ENCODE measurements at regions not wholly inside any gene's neighbourhood (a gene's known extent, or its start where the extent isn't known, plus 50 kb on each side); places are given as distances from the start of the nearest gene placed in this dataset.

DNA sequence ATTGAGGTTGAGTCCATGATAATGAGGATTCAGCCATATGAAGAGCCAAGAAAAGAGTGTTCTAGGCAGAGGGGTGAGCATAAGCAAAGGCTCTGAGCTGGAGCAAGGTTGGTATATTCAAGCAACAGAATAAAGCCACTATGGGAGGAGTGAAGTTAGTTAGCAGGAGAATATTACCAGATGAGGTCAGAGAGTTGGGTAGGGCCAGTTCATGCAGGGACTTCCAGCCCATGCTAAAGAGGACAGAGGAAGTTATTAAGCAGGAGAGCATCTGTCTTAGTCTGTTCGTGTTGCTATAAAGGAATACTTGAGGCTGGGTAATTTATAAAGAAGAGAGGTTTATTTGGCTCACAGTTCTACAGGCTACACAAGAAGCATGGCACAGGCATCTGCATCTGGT is 57.1 kb upstream of the ATG10 start:
- ChIA-PET POLR2A (no interaction called here), CTCF (no interaction called here)
- TF ChIP-seq, protein P1, sequence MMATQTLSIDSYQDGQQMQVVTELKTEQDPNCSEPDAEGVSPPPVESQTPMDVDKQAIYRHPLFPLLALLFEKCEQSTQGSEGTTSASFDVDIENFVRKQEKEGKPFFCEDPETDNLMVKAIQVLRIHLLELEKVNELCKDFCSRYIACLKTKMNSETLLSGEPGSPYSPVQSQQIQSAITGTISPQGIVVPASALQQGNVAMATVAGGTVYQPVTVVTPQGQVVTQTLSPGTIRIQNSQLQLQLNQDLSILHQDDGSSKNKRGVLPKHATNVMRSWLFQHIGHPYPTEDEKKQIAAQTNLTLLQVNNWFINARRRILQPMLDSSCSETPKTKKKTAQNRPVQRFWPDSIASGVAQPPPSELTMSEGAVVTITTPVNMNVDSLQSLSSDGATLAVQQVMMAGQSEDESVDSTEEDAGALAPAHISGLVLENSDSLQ (IDR thresholded peaks at IDR 0.05), result no peak
- TF ChIP-seq FOXA1 (IDR thresholded peaks at IDR 0.05), result no peak
- TF ChIP-seq ELF4 (IDR thresholded peaks at IDR 0.05), result no peak
- no peak for TF ChIP-seq SUZ12 (IDR thresholded peaks at IDR 0.05)
- no peak for TF ChIP-seq L3MBTL2 (conservative IDR thresholded peaks at IDR 0.05)
- no peak for TF ChIP-seq FOXK2 (IDR thresholded peaks at IDR 0.05)
- DNase-seq (ENCODE audit: extremely low spot score), result no peak

DNA sequence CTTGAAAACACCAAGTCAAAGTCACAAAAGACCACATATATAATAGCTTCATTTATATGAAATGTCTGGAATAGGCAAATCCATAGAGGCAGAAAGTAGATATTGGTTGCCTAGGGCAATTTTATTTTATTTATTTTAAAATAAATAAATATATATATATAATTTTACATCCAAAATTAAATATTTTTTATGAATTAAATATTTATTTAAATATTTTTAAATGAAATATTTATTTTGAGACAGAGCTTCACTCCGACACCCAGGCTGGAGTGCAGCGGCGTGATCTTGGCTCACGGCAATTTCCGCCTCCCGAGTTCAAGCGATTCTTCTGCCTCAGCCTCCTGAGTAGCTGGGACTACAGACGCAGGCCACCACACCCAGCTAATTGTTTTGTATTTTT is 58.9 kb upstream of the ATG10 start:
- POLR2A ChIA-PET, result no interaction called here
- TF ChIP-seq FOXA1 (IDR thresholded peaks at IDR 0.05), result no peak
- TF ChIP-seq SUZ12 (IDR thresholded peaks at IDR 0.05), result no peak
- TF ChIP-seq FOXM1 (IDR thresholded peaks at IDR 0.05; ENCODE audit: borderline replicate concordance), result no peak
- TF ChIP-seq CTBP1 (IDR thresholded peaks at IDR 0.05; ENCODE audit: borderline replicate concordance), result no peak
- no peak for TF ChIP-seq ELF4 (IDR thresholded peaks at IDR 0.05)
- TF ChIP-seq LEF1 (IDR thresholded peaks at IDR 0.05; ENCODE audit: borderline replicate concordance), result no peak
- no peak for TF ChIP-seq TARDBP (IDR thresholded peaks at IDR 0.05)
- no peak for TF ChIP-seq FOXK2 (IDR thresholded peaks at IDR 0.05)
- TF ChIP-seq L3MBTL2 (conservative IDR thresholded peaks at IDR 0.05), result no peak
- TF ChIP-seq ARNT (IDR thresholded peaks at IDR 0.05), result no peak
- no peak for TF ChIP-seq HDGF (IDR thresholded peaks at IDR 0.05; ENCODE audit: borderline replicate concordance)
- no peak for TF ChIP-seq NFRKB (IDR thresholded peaks at IDR 0.05)
- TF ChIP-seq ZNF384 (IDR thresholded peaks at IDR 0.05), result no peak
- TF ChIP-seq, protein P1 (IDR thresholded peaks at IDR 0.05), result no peak
- TF ChIP-seq BHLHE40 (IDR thresholded peaks at IDR 0.05; ENCODE audit: borderline replicate concordance), result no peak
- no peak for DNase-seq (ENCODE audit: extremely low spot score)
- CTCF ChIA-PET, result no interaction called here

DNA sequence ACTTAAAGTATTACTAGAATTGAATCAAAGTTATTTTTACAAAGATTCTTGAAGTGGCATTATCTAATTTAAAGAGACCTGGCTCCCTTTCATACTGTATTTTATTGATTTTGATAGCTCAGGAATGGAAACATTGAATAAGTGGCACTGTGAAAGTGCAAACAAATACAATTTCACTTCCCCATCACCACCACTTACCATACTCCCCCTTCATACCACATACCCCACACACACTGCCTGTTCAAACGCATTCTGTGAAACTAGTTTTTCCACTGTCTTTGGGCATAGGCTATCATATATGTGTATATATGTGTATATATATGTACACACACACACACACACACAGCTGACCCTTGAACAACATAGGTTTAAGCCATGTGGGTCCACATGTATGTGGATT is 62.1 kb upstream of the ATG10 start:
- no peak for TF ChIP-seq ARNT (IDR thresholded peaks at IDR 0.05)
- TF ChIP-seq CTBP1 (IDR thresholded peaks at IDR 0.05; ENCODE audit: borderline replicate concordance), result no peak
- ChIA-PET CTCF (no interaction called here), POLR2A (no interaction called here)
- DNase-seq (ENCODE audit: extremely low spot score), result no peak

DNA sequence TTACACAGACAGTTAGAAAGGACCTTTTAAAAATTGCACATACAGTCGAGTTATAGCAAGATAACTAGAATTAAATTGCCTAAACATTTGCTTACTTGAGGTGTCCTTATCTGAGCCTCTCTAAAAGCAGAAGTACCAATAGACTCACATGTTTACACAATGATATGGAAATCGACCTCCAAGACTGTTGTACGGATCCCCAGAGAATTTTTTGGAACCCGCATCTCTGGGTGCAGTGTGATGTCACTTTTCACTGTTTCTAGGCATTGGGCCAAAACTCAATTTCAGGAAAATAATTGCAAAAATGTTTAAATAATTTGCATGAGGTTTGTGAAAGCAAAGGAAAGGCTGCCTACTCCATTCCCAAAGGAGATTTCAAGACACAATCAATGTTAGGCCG is 63.1 kb upstream of the ATG10 start:
- ChIA-PET POLR2A (no interaction called here), CTCF (no interaction called here)
- no peak for TF ChIP-seq FOXA1 (IDR thresholded peaks at IDR 0.05)
- no peak for TF ChIP-seq TARDBP (IDR thresholded peaks at IDR 0.05)
- TF ChIP-seq, protein P1 (IDR thresholded peaks at IDR 0.05), result no peak
- TF ChIP-seq BHLHE40 (IDR thresholded peaks at IDR 0.05; ENCODE audit: borderline replicate concordance), result no peak
- TF ChIP-seq FOXM1 (IDR thresholded peaks at IDR 0.05; ENCODE audit: borderline replicate concordance), result no peak
- TF ChIP-seq CTBP1 (IDR thresholded peaks at IDR 0.05; ENCODE audit: borderline replicate concordance), result no peak
- TF ChIP-seq SUZ12 (IDR thresholded peaks at IDR 0.05), result no peak
- TF ChIP-seq NFRKB (IDR thresholded peaks at IDR 0.05), result no peak
- no peak for TF ChIP-seq FOXK2 (IDR thresholded peaks at IDR 0.05)
- TF ChIP-seq ZNF384 (IDR thresholded peaks at IDR 0.05), result no peak
- TF ChIP-seq ARNT (IDR thresholded peaks at IDR 0.05), result no peak
- no peak for TF ChIP-seq LEF1 (IDR thresholded peaks at IDR 0.05; ENCODE audit: borderline replicate concordance)
- TF ChIP-seq ELF4 (IDR thresholded peaks at IDR 0.05), result no peak
- TF ChIP-seq L3MBTL2 (conservative IDR thresholded peaks at IDR 0.05), result no peak
- TF ChIP-seq HDGF (IDR thresholded peaks at IDR 0.05; ENCODE audit: borderline replicate concordance), result no peak
- no peak for DNase-seq (ENCODE audit: extremely low spot score)

DNA sequence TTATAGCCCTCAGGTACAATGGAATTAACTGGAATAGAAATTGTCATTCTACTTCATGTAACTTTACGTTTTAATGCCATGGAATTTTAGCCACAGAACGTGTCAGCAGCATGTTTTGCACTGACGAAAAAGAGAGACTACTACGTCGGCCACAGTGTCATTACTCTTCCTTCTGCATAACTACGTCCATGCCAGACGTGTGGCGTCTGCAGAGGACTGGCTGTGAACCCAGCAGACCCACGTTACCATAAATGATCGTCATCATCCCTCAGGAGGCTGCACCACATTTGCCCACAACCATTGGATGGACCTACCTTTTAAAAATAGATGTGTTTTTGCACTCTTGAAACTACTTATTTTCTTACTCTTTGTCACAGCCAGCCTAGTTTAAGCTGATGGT is 63.8 kb upstream of the ATG10 start:
- ChIA-PET CTCF (no interaction called here), POLR2A (interaction anchor here (1.4 kb wide), 1 partner anchor 64 kb away, joined by 3 read pairs; the partner anchor contains the start of gene ATG10)
- TF ChIP-seq, protein P1 (IDR thresholded peaks at IDR 0.05), result no peak
- no peak for TF ChIP-seq CTBP1 (IDR thresholded peaks at IDR 0.05; ENCODE audit: borderline replicate concordance)
- DNase-seq (ENCODE audit: extremely low spot score), result no peak

DNA sequence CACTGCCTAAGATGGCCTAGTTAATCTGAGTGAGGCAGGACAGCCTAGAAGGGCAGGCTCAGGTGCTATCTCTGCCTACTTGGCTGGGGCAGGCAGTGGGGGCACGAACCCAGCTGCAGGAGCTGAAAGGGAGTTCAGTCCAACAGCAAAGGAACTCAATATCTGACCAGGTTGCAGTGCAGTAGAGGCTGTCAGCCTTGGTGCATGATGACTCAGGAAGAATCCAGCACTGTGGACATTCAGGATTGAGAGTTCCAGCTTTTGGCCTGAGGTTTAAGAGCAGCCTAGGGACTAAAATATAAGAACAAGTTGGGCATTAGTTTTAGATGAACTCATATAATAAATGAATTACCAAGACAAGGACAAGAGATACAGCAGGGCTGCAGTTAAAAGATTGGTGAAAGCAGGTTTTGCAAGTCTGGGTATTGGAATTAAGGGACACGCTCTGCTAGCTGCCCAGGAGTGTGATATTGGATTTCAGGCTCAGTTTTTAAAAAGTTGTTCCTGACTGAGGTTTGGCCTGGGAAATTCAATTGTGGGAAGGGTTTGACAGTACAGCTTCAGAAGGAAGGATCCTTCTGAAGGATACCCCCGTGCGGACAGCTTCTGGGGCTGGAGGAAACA is 64.7 kb upstream of the ATG10 start:
- no peak for DNase-seq (ENCODE audit: extremely low spot score)
- TF ChIP-seq, protein P1 (IDR thresholded peaks at IDR 0.05), result no peak
- TF ChIP-seq ARNT (IDR thresholded peaks at IDR 0.05) (no peak), TARDBP (IDR thresholded peaks at IDR 0.05) (no peak), SUZ12 (IDR thresholded peaks at IDR 0.05) (no peak)
- ChIA-PET POLR2A (interaction anchor here (1.4 kb wide), 1 partner anchor 65 kb away, joined by 3 read pairs; the partner anchor contains the start of gene ATG10), CTCF (no interaction called here)
